Subcutaneous abdominal adipose tissue (tissue), 5 donors: ENCODE measurements at regions not wholly inside any gene's neighbourhood (a gene's known extent, or its start where the extent isn't known, plus 50 kb on each side); places are given as distances from the start of the nearest gene placed in this dataset.

Experiments
- H3K27ac ChIP-seq: one replicate; pipeline ENCODE4 v1.7.0; 2013; ENCODE audit warnings: low read depth, mild to moderate bottlenecking, inconsistent platforms, low read length, moderate library complexity
- H3K27me3 ChIP-seq, 5 donors: one replicate each; pipeline ENCODE4 v1.7.0; 2013; ENCODE audit warnings: low read length in 5 of 5, inconsistent platforms in 1 of 5; ENCODE audit not compliant: control insufficient read depth in 5 of 5, insufficient read depth in 4 of 5
- H3K36me3 ChIP-seq, 5 donors: one replicate each; pipeline ENCODE4 v1.7.0; 2013; ENCODE audit warnings: low read length in 5 of 5; ENCODE audit not compliant: control insufficient read depth in 5 of 5, insufficient read depth in 5 of 5
- H3K4me1 ChIP-seq, 5 donors: one replicate each; pipeline ENCODE4 v1.7.0; 2013; ENCODE audit warnings: low read length in 5 of 5, mild to moderate bottlenecking in 3 of 5, moderate library complexity in 1 of 5; ENCODE audit not compliant: control insufficient read depth in 5 of 5, insufficient read depth in 5 of 5
- H3K4me3 ChIP-seq, 5 donors: one replicate each; pipeline ENCODE4 v1.7.0; 2013; ENCODE audit warnings: low read length in 5 of 5, low read depth in 1 of 5
- H3K9ac ChIP-seq, 5 donors: one replicate each; pipeline ENCODE4 v1.7.0; 2013; ENCODE audit warnings: low read length in 5 of 5, mild to moderate bottlenecking in 4 of 5, moderate library complexity in 3 of 5
- H3K9me3 ChIP-seq, 5 donors: one replicate each; pipeline ENCODE4 v1.7.0; 2013; ENCODE audit warnings: low read length in 5 of 5; ENCODE audit not compliant: control insufficient read depth in 5 of 5
- donor health status: healthy.
- donor health status: healthy.
- donor health status: healthy.
- donor health status: healthy.
- donor health status: healthy.

GRCh38 chr20:21874127-21874526 is 168.7 kb downstream of the PAX1 start:
- Histone ChIP-seq H3K27ac (no peak overlapping the region), H3K4me1 (no peaks in the 10 kb centered on the region), H3K9ac (no peak overlapping the region), H3K9me3 (no peaks in the 10 kb centered on the region), H3K4me3 (no peak overlapping the region), H3K27me3 (no peaks in the 10 kb centered on the region), H3K36me3 (no peaks in the 10 kb centered on the region)

- H3K27me3 ChIP-seq, result no peaks in the 10 kb centered on the region
- H3K4me3 ChIP-seq, result no peak overlapping the region
- H3K27ac ChIP-seq, result no peak overlapping the region
- no peak overlapping the region for H3K9ac ChIP-seq
- H3K9me3 ChIP-seq, result no peaks in the 10 kb centered on the region
- no peaks in the 10 kb centered on the region for H3K36me3 ChIP-seq
- no peaks in the 10 kb centered on the region for H3K4me1 ChIP-seq
Observed at GRCh38 chr20:21873291-21873690, 167.8 kb downstream of the PAX1 start.

GRCh38 chr20:21867811-21868210 is 162.3 kb downstream of the PAX1 start:
- Histone ChIP-seq H3K4me3 (no peak overlapping the region), H3K9ac (no peak overlapping the region), H3K27me3 (no peaks in the 10 kb centered on the region), H3K27ac (no peak overlapping the region), H3K4me1 (peaks cover 5 to 9% (median 5%) of the 10 kb centered on the region in 5 donors), H3K36me3 (no peaks in the 10 kb centered on the region), H3K9me3 (peaks cover 0 to 4% (median 0%) of the 10 kb centered on the region in 5 donors)

GRCh38 chr20:21867353-21867752 is 161.9 kb downstream of the PAX1 start:
- Histone ChIP-seq H3K9ac (no peak overlapping the region), H3K4me3 (no peak overlapping the region), H3K27ac (no peak overlapping the region), H3K9me3 (peaks cover 0 to 4% (median 0%) of the 10 kb centered on the region in 5 donors), H3K4me1 (peaks cover 7 to 13% (median 10%) of the 10 kb centered on the region in 5 donors), H3K27me3 (no peaks in the 10 kb centered on the region), H3K36me3 (no peaks in the 10 kb centered on the region)

GRCh38 chr20:21862956-21863355 is 157.5 kb downstream of the PAX1 start:
- no peaks in the 10 kb centered on the region for H3K27me3 ChIP-seq
- H3K27ac ChIP-seq, result no peak overlapping the region
- H3K4me3 ChIP-seq, result peak overlapping the region in 2 of 5 donors; percentile 10 to 20
- peaks cover 7 to 16% (median 13%) of the 10 kb centered on the region in 5 donors for H3K4me1 ChIP-seq
- no peak overlapping the region for H3K9ac ChIP-seq
- H3K36me3 ChIP-seq, result no peaks in the 10 kb centered on the region
- peaks cover 0 to 6% (median 0%) of the 10 kb centered on the region in 5 donors for H3K9me3 ChIP-seq

- no peaks in the 10 kb centered on the region for H3K27me3 ChIP-seq
- H3K36me3 ChIP-seq, result no peaks in the 10 kb centered on the region
- H3K9ac ChIP-seq, result no peak overlapping the region
- H3K4me1 ChIP-seq, result peaks cover 7 to 16% (median 13%) of the 10 kb centered on the region in 5 donors
- peaks cover 0 to 6% (median 0%) of the 10 kb centered on the region in 5 donors for H3K9me3 ChIP-seq
- no peak overlapping the region for H3K27ac ChIP-seq
- peak overlapping the region in 4 of 5 donors; percentile 10 to 32 (median 18) for H3K4me3 ChIP-seq
Observed at GRCh38 chr20:21862259-21862946, 156.9 kb downstream of the PAX1 start.

- no peaks in the 10 kb centered on the region for H3K4me1 ChIP-seq
- no peak overlapping the region for H3K9ac ChIP-seq
- H3K9me3 ChIP-seq, result peaks cover 0 to 7% (median 0%) of the 10 kb centered on the region in 5 donors
- peaks cover 0 to 3% (median 0%) of the 10 kb centered on the region in 5 donors for H3K27me3 ChIP-seq
- H3K4me3 ChIP-seq, result no peak overlapping the region
- no peak overlapping the region for H3K27ac ChIP-seq
- H3K36me3 ChIP-seq, result no peaks in the 10 kb centered on the region
Observed at GRCh38 chr20:21840991-21841390, 135.5 kb downstream of the PAX1 start.

GRCh38 chr20:21839982-21840381 is 134.5 kb downstream of the PAX1 start:
- no peak overlapping the region for H3K27ac ChIP-seq
- peaks cover 0 to 3% (median 0%) of the 10 kb centered on the region in 5 donors for H3K27me3 ChIP-seq
- no peak overlapping the region for H3K4me3 ChIP-seq
- H3K4me1 ChIP-seq, result no peaks in the 10 kb centered on the region
- H3K9me3 ChIP-seq, result peaks cover 0 to 6% (median 0%) of the 10 kb centered on the region in 5 donors
- no peaks in the 10 kb centered on the region for H3K36me3 ChIP-seq
- H3K9ac ChIP-seq, result no peak overlapping the region

- peaks cover 0 to 3% (median 0%) of the 10 kb centered on the region in 5 donors for H3K27me3 ChIP-seq
- H3K27ac ChIP-seq, result no peak overlapping the region
- no peaks in the 10 kb centered on the region for H3K9me3 ChIP-seq
- H3K9ac ChIP-seq, result no peak overlapping the region
- no peak overlapping the region for H3K4me3 ChIP-seq
- no peaks in the 10 kb centered on the region for H3K36me3 ChIP-seq
- H3K4me1 ChIP-seq, result no peaks in the 10 kb centered on the region
Observed at GRCh38 chr20:21836346-21836745, 130.9 kb downstream of the PAX1 start.

- Histone ChIP-seq H3K4me3 (no peak overlapping the region), H3K27me3 (peaks cover 0 to 3% (median 0%) of the 10 kb centered on the region in 5 donors), H3K27ac (no peak overlapping the region)
Observed at GRCh38 chr20:21835042-21835441, 129.6 kb downstream of the PAX1 start.

More at GRCh38 chr20:21835042-21835441, 129.6 kb downstream of the PAX1 start:
- no peaks in the 10 kb centered on the region for H3K36me3 ChIP-seq
- H3K9ac ChIP-seq, result no peak overlapping the region
- no peaks in the 10 kb centered on the region for H3K9me3 ChIP-seq
- H3K4me1 ChIP-seq, result no peaks in the 10 kb centered on the region
